GM19468 (cell line): ENCODE measurements at regions not wholly inside any gene's neighbourhood (a gene's known extent, or its start where the extent isn't known, plus 50 kb on each side); places are given as distances from the start of the nearest gene placed in this dataset.

Source experiments
- ATAC-seq: cut with Tn5 transposase; IDR thresholded peaks from one replicate; pipeline ENCODE4 v1.9.1; 2021; ENCODE audit warnings: mild to moderate bottlenecking, moderate library complexity, moderate number of reproducible peaks; ENCODE audit not compliant: unreplicated experiment; ENCODE audit errors: extremely low read depth

GRCh38 chr5:155872629-155873220 lies 454.2 kb upstream of the SGCD start:
- no peak for ATAC-seq

- no peak for ATAC-seq
Measured at GRCh38 chr5:155878991-155879575, 447.9 kb upstream of the SGCD start.

GRCh38 chr5:155884041-155884440 lies 442.9 kb upstream of the SGCD start:
- ATAC-seq: no peak

GRCh38 chr5:155885199-155885598 lies 441.8 kb upstream of the SGCD start:
- ATAC-seq: no peak

GRCh38 chr5:155886311-155887031 lies 440.5 kb upstream of the SGCD start:
- ATAC-seq: no peak

- no peak for ATAC-seq
Measured at GRCh38 chr5:155895484-155895883, 431.5 kb upstream of the SGCD start.

GRCh38 chr5:155897761-155898160 lies 429.2 kb upstream of the SGCD start:
- ATAC-seq: no peak

- ATAC-seq: no peak
Measured at GRCh38 chr5:155898284-155898683, 428.7 kb upstream of the SGCD start.

- no peak for ATAC-seq
Measured at GRCh38 chr5:155903791-155904190, 423.2 kb upstream of the SGCD start.

GRCh38 chr5:155905364-155905763 lies 421.6 kb upstream of the SGCD start:
- ATAC-seq: no peak

GRCh38 chr5:155906046-155906445 lies 420.9 kb upstream of the SGCD start:
- ATAC-seq: no peak

- no peak for ATAC-seq
Measured at GRCh38 chr5:155908543-155908942, 418.4 kb upstream of the SGCD start.

GRCh38 chr5:155912291-155912690 lies 414.7 kb upstream of the SGCD start:
- ATAC-seq: no peak

GRCh38 chr5:155914766-155915165 lies 412.2 kb upstream of the SGCD start:
- ATAC-seq: no peak

GRCh38 chr5:155915601-155916000 lies 411.4 kb upstream of the SGCD start:
- no peak for ATAC-seq

- ATAC-seq: no peak
Measured at GRCh38 chr5:155919126-155919525, 407.8 kb upstream of the SGCD start.

- ATAC-seq: no peak
Measured at GRCh38 chr5:155919725-155920124, 407.2 kb upstream of the SGCD start.

GRCh38 chr5:155921621-155922020 lies 405.3 kb upstream of the SGCD start:
- ATAC-seq: no peak

GRCh38 chr5:155923784-155924183 lies 403.2 kb upstream of the SGCD start:
- no peak for ATAC-seq

GRCh38 chr5:155926031-155926430 lies 400.9 kb upstream of the SGCD start:
- no peak for ATAC-seq

- ATAC-seq: no peak
Measured at GRCh38 chr5:155926766-155927165, 400.2 kb upstream of the SGCD start.

GRCh38 chr5:155929112-155929511 lies 397.9 kb upstream of the SGCD start:
- ATAC-seq: no peak
